Nephron (organoid): ENCODE measurements at regions not wholly inside any gene's neighbourhood (a gene's known extent, or its start where the extent isn't known, plus 50 kb on each side); places are given as distances from the start of the nearest gene placed in this dataset.

Source experiments
- H3K27ac Mint-ChIP-seq, 3 experiments: 2 replicates each; pipeline ENCODE4 v1.8.0; 2020; ENCODE audit warnings: mixed read lengths in 3 of 3, mild to moderate bottlenecking in 2 of 3, moderate library complexity in 1 of 3
- H3K27me3 Mint-ChIP-seq: 2 replicates; pipeline ENCODE4 v1.8.0; 2021; ENCODE audit warnings: low read depth, mild to moderate bottlenecking, moderate library complexity, mixed read lengths
- H3K36me3 Mint-ChIP-seq: 2 replicates; pipeline ENCODE4 v1.8.0; 2020; ENCODE audit warnings: low read depth, mixed read lengths
- H3K4me1 Mint-ChIP-seq: 2 replicates; pipeline ENCODE4 v1.8.0; 2020; ENCODE audit warnings: mixed read lengths
- H3K4me3 Mint-ChIP-seq, 3 experiments: 2 replicates each; pipeline ENCODE4 v1.8.0; 2020; ENCODE audit warnings: mild to moderate bottlenecking in 3 of 3, mixed read lengths in 3 of 3, moderate library complexity in 2 of 3
- H3K9me3 Mint-ChIP-seq: 2 replicates; pipeline ENCODE4 v1.8.0; 2020; ENCODE audit warnings: mixed read lengths
- TF ChIP-seq, protein P1 (sequence below), 3 experiments: fragments of 200-600 bp; sonication (generic); IDR thresholded peaks; one replicate each; pipeline ENCODE4 v1.5.0; 2021; ENCODE audit warnings: antibody characterized with exemption in 3 of 3; ENCODE audit not compliant: unreplicated experiment in 3 of 3

DNA sequence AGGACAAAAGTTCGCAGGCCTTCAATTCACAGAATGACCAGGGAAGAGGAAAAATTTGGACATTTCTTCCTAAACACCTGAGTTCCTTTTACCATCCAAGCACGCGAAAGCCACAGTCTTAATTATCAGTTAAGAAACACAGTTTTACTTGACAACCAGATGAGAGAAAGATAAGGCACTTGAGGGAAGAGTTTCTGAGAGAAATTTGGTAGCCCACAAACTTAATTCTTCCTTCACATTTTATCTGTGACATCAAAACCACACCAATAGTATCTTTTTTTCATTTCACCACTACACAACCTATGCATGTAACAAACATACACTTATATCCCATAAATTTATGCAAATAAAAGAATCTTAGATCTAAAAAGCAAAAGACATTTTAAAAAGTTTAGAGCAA, 326.6 kb downstream of the MZT1 start:
- TF ChIP-seq, protein P1, sequence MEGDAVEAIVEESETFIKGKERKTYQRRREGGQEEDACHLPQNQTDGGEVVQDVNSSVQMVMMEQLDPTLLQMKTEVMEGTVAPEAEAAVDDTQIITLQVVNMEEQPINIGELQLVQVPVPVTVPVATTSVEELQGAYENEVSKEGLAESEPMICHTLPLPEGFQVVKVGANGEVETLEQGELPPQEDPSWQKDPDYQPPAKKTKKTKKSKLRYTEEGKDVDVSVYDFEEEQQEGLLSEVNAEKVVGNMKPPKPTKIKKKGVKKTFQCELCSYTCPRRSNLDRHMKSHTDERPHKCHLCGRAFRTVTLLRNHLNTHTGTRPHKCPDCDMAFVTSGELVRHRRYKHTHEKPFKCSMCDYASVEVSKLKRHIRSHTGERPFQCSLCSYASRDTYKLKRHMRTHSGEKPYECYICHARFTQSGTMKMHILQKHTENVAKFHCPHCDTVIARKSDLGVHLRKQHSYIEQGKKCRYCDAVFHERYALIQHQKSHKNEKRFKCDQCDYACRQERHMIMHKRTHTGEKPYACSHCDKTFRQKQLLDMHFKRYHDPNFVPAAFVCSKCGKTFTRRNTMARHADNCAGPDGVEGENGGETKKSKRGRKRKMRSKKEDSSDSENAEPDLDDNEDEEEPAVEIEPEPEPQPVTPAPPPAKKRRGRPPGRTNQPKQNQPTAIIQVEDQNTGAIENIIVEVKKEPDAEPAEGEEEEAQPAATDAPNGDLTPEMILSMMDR (IDR thresholded peaks at IDR 0.05; ENCODE audit: unreplicated experiment in 3 of 3): no peak
- Mint-ChIP-seq H3K9me3 (no peaks in the 10 kb centered on the region), H3K27ac (no peak overlapping the region), H3K36me3 (no peaks in the 10 kb centered on the region), H3K27me3 (no peaks in the 10 kb centered on the region), H3K4me1 (no peaks in the 10 kb centered on the region), H3K4me3 (no peak overlapping the region)

- no peak overlapping the region for H3K27ac Mint-ChIP-seq
These were observed 328.1 kb downstream of the MZT1 start for GRCh38 chr13:72399351-72399750.

DNA sequence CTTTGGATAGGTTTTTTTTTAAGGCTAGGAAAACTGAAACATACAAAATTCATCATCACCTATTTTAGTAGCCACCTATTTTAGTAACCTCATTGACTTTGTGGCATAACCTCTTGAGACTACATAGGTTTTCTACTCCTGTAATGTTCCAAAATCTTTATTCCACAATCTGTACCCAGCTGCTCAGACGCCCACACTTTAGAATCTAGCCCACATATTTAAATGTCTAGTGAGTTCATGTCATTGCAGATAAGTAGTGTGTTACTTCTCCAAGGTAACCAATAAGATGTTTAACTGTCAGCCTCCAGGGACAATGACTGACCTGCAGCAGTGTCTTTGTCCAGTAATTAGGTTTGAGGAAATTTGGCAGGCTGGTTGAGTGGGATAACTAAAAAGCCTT, 330.2 kb downstream of the MZT1 start:
- Mint-ChIP-seq H3K4me1 (no peaks in the 10 kb centered on the region), H3K27me3 (no peaks in the 10 kb centered on the region), H3K36me3 (no peaks in the 10 kb centered on the region), H3K9me3 (no peaks in the 10 kb centered on the region), H3K27ac (no peak overlapping the region), H3K4me3 (no peak overlapping the region)
- TF ChIP-seq, protein P1 (IDR thresholded peaks at IDR 0.05; ENCODE audit: unreplicated experiment in 3 of 3): no peak

More at GRCh38 chr13:72399351-72399750, 328.1 kb downstream of the MZT1 start:
- no peaks in the 10 kb centered on the region for H3K9me3 Mint-ChIP-seq
- H3K36me3 Mint-ChIP-seq: no peaks in the 10 kb centered on the region
- TF ChIP-seq, protein P1 (IDR thresholded peaks at IDR 0.05; ENCODE audit: unreplicated experiment in 3 of 3): no peak
- H3K4me3 Mint-ChIP-seq: no peak overlapping the region
- H3K4me1 Mint-ChIP-seq: no peaks in the 10 kb centered on the region
- H3K27me3 Mint-ChIP-seq: no peaks in the 10 kb centered on the region

GRCh38 chr13:72390909-72391308, 336.5 kb downstream of the MZT1 start:
- Mint-ChIP-seq H3K4me1 (no peaks in the 10 kb centered on the region), H3K9me3 (no peaks in the 10 kb centered on the region), H3K36me3 (no peaks in the 10 kb centered on the region), H3K27me3 (no peaks in the 10 kb centered on the region), H3K4me3 (no peak overlapping the region), H3K27ac (no peak overlapping the region)
- TF ChIP-seq, protein P1 (IDR thresholded peaks at IDR 0.05; ENCODE audit: unreplicated experiment in 3 of 3): no peak

GRCh38 chr13:72386138-72386684, 341.2 kb downstream of the MZT1 start:
- H3K27me3 Mint-ChIP-seq: no peaks in the 10 kb centered on the region
- no peaks in the 10 kb centered on the region for H3K36me3 Mint-ChIP-seq
- TF ChIP-seq, protein P1 (IDR thresholded peaks at IDR 0.05; ENCODE audit: unreplicated experiment in 3 of 3): no peak
- H3K4me3 Mint-ChIP-seq: no peak overlapping the region
- no peak overlapping the region for H3K27ac Mint-ChIP-seq
- H3K9me3 Mint-ChIP-seq: no peaks in the 10 kb centered on the region
- H3K4me1 Mint-ChIP-seq: no peaks in the 10 kb centered on the region

DNA sequence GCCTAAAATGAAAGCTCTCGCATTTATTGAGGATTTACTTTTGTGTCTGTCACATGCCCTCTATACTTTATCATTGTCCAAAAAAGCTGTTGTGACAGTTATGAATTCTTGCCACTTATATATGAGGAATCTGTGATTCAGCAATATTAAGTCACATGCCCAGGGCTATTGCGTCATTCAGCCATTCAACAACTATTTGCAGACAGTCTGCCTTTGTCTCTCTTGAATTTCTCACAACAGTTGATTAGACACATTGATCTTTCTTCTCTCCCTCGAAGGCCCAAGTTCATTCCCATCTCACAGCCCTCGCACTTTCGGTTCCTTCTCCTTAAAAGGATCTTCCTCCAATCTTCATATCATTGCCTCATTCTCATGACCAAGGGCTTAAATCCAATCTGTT, 342.6 kb downstream of the MZT1 start:
- H3K4me3 Mint-ChIP-seq: no peak overlapping the region
- H3K27me3 Mint-ChIP-seq: no peaks in the 10 kb centered on the region

More for the DNA sequence above, 342.6 kb downstream of the MZT1 start:
- TF ChIP-seq, protein P1 (IDR thresholded peaks at IDR 0.05; ENCODE audit: unreplicated experiment in 3 of 3): no peak
- H3K27ac Mint-ChIP-seq: no peak overlapping the region
- no peaks in the 10 kb centered on the region for H3K4me1 Mint-ChIP-seq
- H3K36me3 Mint-ChIP-seq: no peaks in the 10 kb centered on the region
- no peaks in the 10 kb centered on the region for H3K9me3 Mint-ChIP-seq
